Gastrocnemius medialis (tissue), 4 donors: ENCODE measurements at regions not wholly inside any gene's neighbourhood (a gene's known extent, or its start where the extent isn't known, plus 50 kb on each side); places are given as distances from the start of the nearest gene placed in this dataset.

Experiments used
- ATAC-seq, 2 donors: fragments of 150-250 bp; one replicate each; pipeline ENCODE4 v1.9.1; 2016
- DNase-seq, 2 donors: peaks; one replicate each; pipeline ENCODE4 v3.0.0-alpha.2; 2019
- H3K27ac ChIP-seq, 4 donors: fragments of 200-600 bp; sonication (generic); 1 replicate in 1 of 4; 2 replicates in 3 of 4; pipeline ENCODE4 v1.5.1; 2016 to 2018; ENCODE audit warnings: mild to moderate bottlenecking in 2 of 4, moderate library complexity in 1 of 4
- H3K27me3 ChIP-seq, 3 donors: fragments of 200-600 bp; sonication (generic) in 2 of 3; 1 replicate in 1 of 3; 2 replicates in 2 of 3; pipeline versions ENCODE4 v1.5.1 to v1.6.0; 2016 to 2019; ENCODE audit warnings: mild to moderate bottlenecking in 1 of 3, moderate library complexity in 1 of 3
- H3K36me3 ChIP-seq, 2 donors: fragments of 200-600 bp; sonication (generic) in 1 of 2; one replicate each; pipeline ENCODE4 v1.5.1; 2017 to 2018
- H3K4me1 ChIP-seq, 2 donors: fragments of 200-600 bp; sonication (generic) in 1 of 2; one replicate each; pipeline ENCODE4 v1.5.1; 2016 to 2017; ENCODE audit warnings: mild to moderate bottlenecking in 2 of 2
- H3K4me3 ChIP-seq, 4 donors: fragments of 200-600 bp; sonication (generic) in 3 of 4; 1 replicate in 1 of 4; 2 replicates in 3 of 4; pipeline ENCODE4 v1.5.1; 2016 to 2019; ENCODE audit warnings: mild to moderate bottlenecking in 2 of 4
- H3K9me3 ChIP-seq, 3 donors: fragments of 200-600 bp; sonication (generic) in 2 of 3; 1 replicate in 1 of 3; 2 replicates in 2 of 3; pipeline ENCODE4 v1.5.1; 2016 to 2019
- POLR2A ChIP-seq, 2 donors: fragments of 450-650 bp; IDR thresholded peaks; one replicate each; pipeline ENCODE4 v1.6.1; 2017; ENCODE audit warnings: antibody characterized with exemption in 2 of 2, mild to moderate bottlenecking in 2 of 2, moderate library complexity in 2 of 2
- in situ Hi-C, 4 donors: fragments of 200-750 bp; cut with MboI; loops; one replicate each; pipeline versions ENCODE4 v1.15.0 to v1.8.0; 2017; ENCODE audit warnings: low sequenced_read_pairs in 4 of 4
- intact Hi-C: fragments of 100-400 bp; cut with DNase I; formaldehyde crosslinking; loops from one replicate; pipeline ENCODE4 v1.15.1; 2023; ENCODE audit warnings: low total_unique reads
- TF ChIP-seq, protein P1 (sequence below), 5 experiments: fragments of 450-650 bp in 3 of 5; fragments of 200-600 bp in 2 of 5; sonication (generic) in 2 of 5; IDR thresholded peaks in 4 of 5; conservative IDR thresholded peaks in 1 of 5; 1 replicate in 4 of 5; 2 replicates in 1 of 5; pipeline ENCODE4 v1.5.1; 2016 to 2019; ENCODE audit warnings: antibody characterized with exemption in 5 of 5, mild to moderate bottlenecking in 3 of 5, moderate library complexity in 3 of 5

DNA sequence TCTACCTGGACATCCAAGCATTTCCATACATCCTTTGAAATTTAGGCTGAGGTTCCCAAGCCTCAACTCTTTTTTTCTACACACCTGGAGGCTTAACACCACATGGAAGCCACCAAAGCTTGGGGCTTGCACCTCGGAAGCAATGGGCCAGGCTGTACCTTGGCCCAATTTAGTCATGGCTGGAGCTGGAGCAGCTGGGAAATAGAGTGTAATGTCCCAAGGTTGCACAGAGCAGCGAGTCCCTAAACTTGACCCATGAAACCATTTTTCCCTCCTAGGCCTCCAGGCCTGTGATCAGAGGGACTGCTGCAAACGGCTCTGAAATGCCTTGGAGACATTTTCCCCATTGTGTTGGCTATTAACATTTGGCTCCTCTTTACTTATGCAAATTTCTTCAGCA lies 1574.3 kb upstream of the ZEB2 start:
- H3K36me3 ChIP-seq, result no peaks in the 10 kb centered on the region
- no peak overlapping the region for H3K4me3 ChIP-seq
- TF ChIP-seq POLR2A (IDR thresholded peaks at IDR 0.05), result no peak
- TF ChIP-seq, protein P1, sequence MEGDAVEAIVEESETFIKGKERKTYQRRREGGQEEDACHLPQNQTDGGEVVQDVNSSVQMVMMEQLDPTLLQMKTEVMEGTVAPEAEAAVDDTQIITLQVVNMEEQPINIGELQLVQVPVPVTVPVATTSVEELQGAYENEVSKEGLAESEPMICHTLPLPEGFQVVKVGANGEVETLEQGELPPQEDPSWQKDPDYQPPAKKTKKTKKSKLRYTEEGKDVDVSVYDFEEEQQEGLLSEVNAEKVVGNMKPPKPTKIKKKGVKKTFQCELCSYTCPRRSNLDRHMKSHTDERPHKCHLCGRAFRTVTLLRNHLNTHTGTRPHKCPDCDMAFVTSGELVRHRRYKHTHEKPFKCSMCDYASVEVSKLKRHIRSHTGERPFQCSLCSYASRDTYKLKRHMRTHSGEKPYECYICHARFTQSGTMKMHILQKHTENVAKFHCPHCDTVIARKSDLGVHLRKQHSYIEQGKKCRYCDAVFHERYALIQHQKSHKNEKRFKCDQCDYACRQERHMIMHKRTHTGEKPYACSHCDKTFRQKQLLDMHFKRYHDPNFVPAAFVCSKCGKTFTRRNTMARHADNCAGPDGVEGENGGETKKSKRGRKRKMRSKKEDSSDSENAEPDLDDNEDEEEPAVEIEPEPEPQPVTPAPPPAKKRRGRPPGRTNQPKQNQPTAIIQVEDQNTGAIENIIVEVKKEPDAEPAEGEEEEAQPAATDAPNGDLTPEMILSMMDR (IDR thresholded peaks at IDR 0.05 in 4 of 5, conservative IDR thresholded peaks at IDR 0.05 in 1 of 5), result no peak
- no peaks in the 10 kb centered on the region for H3K9me3 ChIP-seq
- H3K4me1 ChIP-seq, result no peaks in the 10 kb centered on the region
- H3K27me3 ChIP-seq, result no peaks in the 10 kb centered on the region
- intact Hi-C loops (no loop called here), in situ Hi-C loops (no loop called here)
- no peak for ATAC-seq
- H3K27ac ChIP-seq, result no peak overlapping the region
- no peak for DNase-seq

DNA sequence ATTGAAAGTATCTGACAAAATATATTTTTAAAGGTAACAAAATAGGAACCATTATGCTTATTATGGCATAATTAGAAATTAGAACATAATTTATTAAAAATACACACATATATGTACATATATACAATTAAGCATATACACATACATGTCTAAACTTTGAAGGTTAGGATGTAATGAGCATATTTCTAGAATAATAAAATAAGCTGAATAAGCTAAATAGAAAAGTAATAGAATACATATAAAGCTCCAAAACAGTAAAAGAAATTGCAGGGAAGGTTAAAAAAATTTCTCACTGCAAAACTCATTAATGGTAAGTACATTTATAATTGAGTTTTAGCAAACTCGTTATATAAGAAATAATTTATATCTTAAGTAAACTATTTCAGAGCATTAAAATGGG lies 1561.5 kb upstream of the ZEB2 start:
- no peaks in the 10 kb centered on the region for H3K36me3 ChIP-seq
- no peaks in the 10 kb centered on the region for H3K27me3 ChIP-seq
- H3K4me3 ChIP-seq, result no peak overlapping the region
- no peaks in the 10 kb centered on the region for H3K4me1 ChIP-seq
- intact Hi-C loops (no loop called here), in situ Hi-C loops (no loop called here)
- DNase-seq (no peak), ATAC-seq (no peak)
- H3K27ac ChIP-seq, result no peak overlapping the region
- no peaks in the 10 kb centered on the region for H3K9me3 ChIP-seq
- no peak for TF ChIP-seq POLR2A (IDR thresholded peaks at IDR 0.05)
- TF ChIP-seq, protein P1 (IDR thresholded peaks at IDR 0.05 in 4 of 5, conservative IDR thresholded peaks at IDR 0.05 in 1 of 5), result no peak

DNA sequence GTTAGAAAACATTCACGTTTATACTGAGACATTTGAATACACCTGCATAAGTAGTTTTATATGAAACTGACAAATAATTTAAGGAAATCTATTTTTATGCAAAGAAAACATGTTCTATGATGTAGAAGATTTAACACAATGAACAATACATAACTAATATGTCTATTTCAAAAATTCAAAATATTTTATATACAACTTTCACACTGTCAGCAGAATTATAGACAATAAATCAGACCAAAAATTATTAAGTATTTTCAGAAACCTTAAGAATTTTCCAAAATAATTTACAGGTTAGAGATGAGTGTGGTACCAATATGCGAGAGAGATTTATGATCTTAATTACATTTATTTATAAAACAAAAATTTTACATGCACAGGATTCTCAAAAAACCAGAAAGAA lies 1561.0 kb upstream of the ZEB2 start:
- H3K27ac ChIP-seq, result no peak overlapping the region

DNA sequence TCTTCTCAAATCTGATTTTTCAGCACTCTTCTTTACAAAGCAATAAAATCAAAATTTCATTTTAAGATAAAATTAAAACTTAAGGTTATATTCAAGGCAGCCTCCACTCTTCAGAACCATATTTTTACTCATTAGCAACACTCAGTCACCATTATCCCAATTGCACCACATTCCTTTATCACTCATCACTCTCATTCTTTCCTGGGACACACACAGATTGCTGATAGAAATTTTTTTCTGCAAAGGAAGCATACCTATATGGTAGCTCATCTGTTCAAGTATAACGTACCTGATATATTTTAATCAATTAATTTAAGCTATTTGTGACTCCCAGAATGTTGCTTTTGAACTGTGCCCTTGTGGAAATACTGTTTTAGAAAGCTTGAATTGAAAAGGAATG lies 1559.3 kb upstream of the ZEB2 start:
- Histone ChIP-seq H3K4me3 (no peak overlapping the region), H3K4me1 (no peaks in the 10 kb centered on the region), H3K9me3 (no peaks in the 10 kb centered on the region), H3K27me3 (no peaks in the 10 kb centered on the region), H3K36me3 (no peaks in the 10 kb centered on the region), H3K27ac (no peak overlapping the region)
- TF ChIP-seq, protein P1 (IDR thresholded peaks at IDR 0.05 in 4 of 5, conservative IDR thresholded peaks at IDR 0.05 in 1 of 5), result no peak
- no peak for TF ChIP-seq POLR2A (IDR thresholded peaks at IDR 0.05)
- ATAC-seq (no peak), DNase-seq (no peak)
- intact Hi-C loops (no loop called here), in situ Hi-C loops (no loop called here)

More for the DNA sequence above, 1561.0 kb upstream of the ZEB2 start:
- Histone ChIP-seq H3K4me3 (no peak overlapping the region), H3K27me3 (no peaks in the 10 kb centered on the region), H3K36me3 (no peaks in the 10 kb centered on the region), H3K4me1 (no peaks in the 10 kb centered on the region), H3K9me3 (no peaks in the 10 kb centered on the region)
- in situ Hi-C loops (no loop called here), intact Hi-C loops (no loop called here)
- ATAC-seq, result no peak
- TF ChIP-seq POLR2A (IDR thresholded peaks at IDR 0.05), result no peak
- TF ChIP-seq, protein P1 (IDR thresholded peaks at IDR 0.05 in 4 of 5, conservative IDR thresholded peaks at IDR 0.05 in 1 of 5), result no peak
- no peak for DNase-seq

DNA sequence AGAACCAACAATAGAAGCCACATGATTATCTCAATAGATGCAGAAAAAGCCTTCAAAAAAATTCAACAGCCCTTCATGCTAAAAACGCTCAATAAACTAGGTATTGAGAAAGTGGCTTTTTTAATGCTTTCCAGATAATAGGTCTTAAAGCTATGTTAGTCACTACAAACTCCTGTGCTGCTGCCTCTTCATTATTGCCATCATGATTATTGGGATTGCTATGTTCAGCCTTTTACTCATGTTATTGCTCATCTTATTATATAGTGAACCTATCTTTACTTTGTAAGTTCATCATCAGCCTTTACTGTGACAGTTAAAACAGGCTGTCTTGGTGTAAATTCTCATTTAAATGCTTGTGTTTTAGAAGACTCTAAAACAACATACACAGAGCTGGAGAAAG lies 1557.2 kb upstream of the ZEB2 start:
- Histone ChIP-seq H3K27ac (no peak overlapping the region), H3K9me3 (no peaks in the 10 kb centered on the region), H3K36me3 (no peaks in the 10 kb centered on the region), H3K4me3 (no peak overlapping the region), H3K27me3 (no peaks in the 10 kb centered on the region), H3K4me1 (no peaks in the 10 kb centered on the region)
- no peak for TF ChIP-seq POLR2A (IDR thresholded peaks at IDR 0.05)
- TF ChIP-seq, protein P1 (IDR thresholded peaks at IDR 0.05 in 4 of 5, conservative IDR thresholded peaks at IDR 0.05 in 1 of 5), result no peak
- in situ Hi-C loops (no loop called here), intact Hi-C loops (no loop called here)
- no peak for ATAC-seq
- DNase-seq, result no peak
